ENCODE measurements at regions not wholly inside any gene's neighbourhood (a gene's known extent, or its start where the extent isn't known, plus 50 kb on each side); places are given as distances from the start of the nearest gene placed in this dataset.

DNA sequence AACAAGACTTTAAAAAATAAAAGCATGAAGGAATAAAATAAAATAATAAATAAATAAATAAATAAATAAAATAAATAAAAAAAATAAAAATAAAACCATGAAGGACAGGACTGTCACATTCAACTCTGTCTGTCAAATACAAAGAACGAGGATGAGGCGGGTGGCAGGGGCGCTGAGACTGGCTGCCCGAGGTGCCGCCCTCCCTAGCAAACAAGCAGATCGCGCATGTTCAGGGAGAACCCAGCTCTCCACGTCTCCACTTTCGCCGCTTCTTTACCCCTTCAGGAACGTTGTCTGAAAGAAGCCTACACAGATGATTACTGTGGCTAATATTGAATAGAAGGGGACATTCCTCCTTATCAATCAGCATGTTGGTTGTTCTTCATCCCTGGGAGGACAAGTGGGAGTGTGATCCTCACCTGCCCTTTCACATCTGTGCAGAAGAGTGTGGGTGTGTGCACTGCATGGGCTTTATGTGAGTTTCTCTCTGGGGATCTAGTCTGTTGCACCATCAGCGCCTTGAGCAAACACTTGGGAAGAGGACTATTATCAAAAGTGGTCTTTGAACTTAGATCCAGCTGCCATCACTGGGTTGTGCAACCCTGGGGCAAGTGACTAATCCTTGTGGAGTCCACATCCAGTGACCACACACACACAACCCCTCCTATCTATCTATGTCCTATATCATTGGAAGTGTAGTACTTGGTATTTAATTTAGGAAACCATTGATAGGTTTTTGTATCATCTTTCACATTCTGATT is 399.2 kb downstream of the IRX2 start:
- TF ChIP-seq, protein P1, sequence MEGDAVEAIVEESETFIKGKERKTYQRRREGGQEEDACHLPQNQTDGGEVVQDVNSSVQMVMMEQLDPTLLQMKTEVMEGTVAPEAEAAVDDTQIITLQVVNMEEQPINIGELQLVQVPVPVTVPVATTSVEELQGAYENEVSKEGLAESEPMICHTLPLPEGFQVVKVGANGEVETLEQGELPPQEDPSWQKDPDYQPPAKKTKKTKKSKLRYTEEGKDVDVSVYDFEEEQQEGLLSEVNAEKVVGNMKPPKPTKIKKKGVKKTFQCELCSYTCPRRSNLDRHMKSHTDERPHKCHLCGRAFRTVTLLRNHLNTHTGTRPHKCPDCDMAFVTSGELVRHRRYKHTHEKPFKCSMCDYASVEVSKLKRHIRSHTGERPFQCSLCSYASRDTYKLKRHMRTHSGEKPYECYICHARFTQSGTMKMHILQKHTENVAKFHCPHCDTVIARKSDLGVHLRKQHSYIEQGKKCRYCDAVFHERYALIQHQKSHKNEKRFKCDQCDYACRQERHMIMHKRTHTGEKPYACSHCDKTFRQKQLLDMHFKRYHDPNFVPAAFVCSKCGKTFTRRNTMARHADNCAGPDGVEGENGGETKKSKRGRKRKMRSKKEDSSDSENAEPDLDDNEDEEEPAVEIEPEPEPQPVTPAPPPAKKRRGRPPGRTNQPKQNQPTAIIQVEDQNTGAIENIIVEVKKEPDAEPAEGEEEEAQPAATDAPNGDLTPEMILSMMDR (IDR thresholded peaks at IDR 0.05; ENCODE audit: poor library complexity, severe bottlenecking): no peak
- TF ChIP-seq MXI1 (conservative IDR thresholded peaks at IDR 0.05; ENCODE audit: poor library complexity, severe bottlenecking): no peak
- TF ChIP-seq EZH2 (IDR thresholded peaks at IDR 0.05; ENCODE audit: borderline replicate concordance, insufficient read depth, low read length, poor library complexity, severe bottlenecking): no peak
- TF ChIP-seq TAF1 (IDR thresholded peaks at IDR 0.05; ENCODE audit: low read depth): no peak
- TF ChIP-seq, protein P2, sequence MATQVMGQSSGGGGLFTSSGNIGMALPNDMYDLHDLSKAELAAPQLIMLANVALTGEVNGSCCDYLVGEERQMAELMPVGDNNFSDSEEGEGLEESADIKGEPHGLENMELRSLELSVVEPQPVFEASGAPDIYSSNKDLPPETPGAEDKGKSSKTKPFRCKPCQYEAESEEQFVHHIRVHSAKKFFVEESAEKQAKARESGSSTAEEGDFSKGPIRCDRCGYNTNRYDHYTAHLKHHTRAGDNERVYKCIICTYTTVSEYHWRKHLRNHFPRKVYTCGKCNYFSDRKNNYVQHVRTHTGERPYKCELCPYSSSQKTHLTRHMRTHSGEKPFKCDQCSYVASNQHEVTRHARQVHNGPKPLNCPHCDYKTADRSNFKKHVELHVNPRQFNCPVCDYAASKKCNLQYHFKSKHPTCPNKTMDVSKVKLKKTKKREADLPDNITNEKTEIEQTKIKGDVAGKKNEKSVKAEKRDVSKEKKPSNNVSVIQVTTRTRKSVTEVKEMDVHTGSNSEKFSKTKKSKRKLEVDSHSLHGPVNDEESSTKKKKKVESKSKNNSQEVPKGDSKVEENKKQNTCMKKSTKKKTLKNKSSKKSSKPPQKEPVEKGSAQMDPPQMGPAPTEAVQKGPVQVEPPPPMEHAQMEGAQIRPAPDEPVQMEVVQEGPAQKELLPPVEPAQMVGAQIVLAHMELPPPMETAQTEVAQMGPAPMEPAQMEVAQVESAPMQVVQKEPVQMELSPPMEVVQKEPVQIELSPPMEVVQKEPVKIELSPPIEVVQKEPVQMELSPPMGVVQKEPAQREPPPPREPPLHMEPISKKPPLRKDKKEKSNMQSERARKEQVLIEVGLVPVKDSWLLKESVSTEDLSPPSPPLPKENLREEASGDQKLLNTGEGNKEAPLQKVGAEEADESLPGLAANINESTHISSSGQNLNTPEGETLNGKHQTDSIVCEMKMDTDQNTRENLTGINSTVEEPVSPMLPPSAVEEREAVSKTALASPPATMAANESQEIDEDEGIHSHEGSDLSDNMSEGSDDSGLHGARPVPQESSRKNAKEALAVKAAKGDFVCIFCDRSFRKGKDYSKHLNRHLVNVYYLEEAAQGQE (IDR thresholded peaks at IDR 0.05; ENCODE audit: borderline replicate concordance): no peak
- no peak for TF ChIP-seq POLR2AphosphoS5 (IDR thresholded peaks at IDR 0.05)
- TF ChIP-seq SMC3 (conservative IDR thresholded peaks at IDR 0.05; ENCODE audit: poor library complexity): no peak

Data from neural cell (in vitro differentiated cells).